ENCODE measurements at regions not wholly inside any gene's neighbourhood (a gene's known extent, or its start where the extent isn't known, plus 50 kb on each side); places are given as distances from the start of the nearest gene placed in this dataset.

GRCh38 chr4:35963974-35964515, 280.3 kb downstream of the ARAP2 start:
- no peaks in the 10 kb centered on the region for H3K27me3 ChIP-seq (replicated peaks; ENCODE audit: control insufficient read depth, insufficient read depth, low read length)
- H3K4me3 ChIP-seq (replicated peaks; ENCODE audit: low read depth, low read length), result no peak overlapping the region
- H3K36me3 ChIP-seq (ENCODE audit: control insufficient read depth, insufficient read depth, low read length), result no peaks in the 10 kb centered on the region
- TF ChIP-seq CTCF (IDR thresholded peaks at IDR 0.05; ENCODE audit: insufficient read depth, low read length, poor library complexity, severe bottlenecking), result no peak
- no peak for DNase-seq (ENCODE audit: extremely low read depth, insufficient read length)

GRCh38 chr4:35965300-35965699, 279.0 kb downstream of the ARAP2 start:
- Histone ChIP-seq H3K36me3 (ENCODE audit: control insufficient read depth, insufficient read depth, low read length) (no peaks in the 10 kb centered on the region), H3K27me3 (replicated peaks; ENCODE audit: control insufficient read depth, insufficient read depth, low read length) (no peaks in the 10 kb centered on the region), H3K4me3 (replicated peaks; ENCODE audit: low read depth, low read length) (no peak overlapping the region)
- DNase-seq (ENCODE audit: extremely low read depth, insufficient read length), result no peak
- no peak for TF ChIP-seq CTCF (IDR thresholded peaks at IDR 0.05; ENCODE audit: insufficient read depth, low read length, poor library complexity, severe bottlenecking)

- no peak for TF ChIP-seq CTCF (IDR thresholded peaks at IDR 0.05; ENCODE audit: insufficient read depth, low read length, poor library complexity, severe bottlenecking)
- no peaks in the 10 kb centered on the region for H3K36me3 ChIP-seq (ENCODE audit: control insufficient read depth, insufficient read depth, low read length)
- no peaks in the 10 kb centered on the region for H3K27me3 ChIP-seq (replicated peaks; ENCODE audit: control insufficient read depth, insufficient read depth, low read length)
- no peak overlapping the region for H3K4me3 ChIP-seq (replicated peaks; ENCODE audit: low read depth, low read length)
- no peak for DNase-seq (ENCODE audit: extremely low read depth, insufficient read length)
Measured at GRCh38 chr4:35966566-35966965, 277.7 kb downstream of the ARAP2 start.

- Histone ChIP-seq H3K36me3 (ENCODE audit: control insufficient read depth, insufficient read depth, low read length) (no peaks in the 10 kb centered on the region), H3K27me3 (replicated peaks; ENCODE audit: control insufficient read depth, insufficient read depth, low read length) (no peaks in the 10 kb centered on the region), H3K4me3 (replicated peaks; ENCODE audit: low read depth, low read length) (no peak overlapping the region)
- DNase-seq (ENCODE audit: extremely low read depth, insufficient read length), result no peak
- TF ChIP-seq CTCF (IDR thresholded peaks at IDR 0.05; ENCODE audit: insufficient read depth, low read length, poor library complexity, severe bottlenecking), result no peak
Measured at GRCh38 chr4:35970366-35970960, 273.9 kb downstream of the ARAP2 start.

- H3K36me3 ChIP-seq (ENCODE audit: control insufficient read depth, insufficient read depth, low read length), result no peaks in the 10 kb centered on the region
- TF ChIP-seq CTCF (IDR thresholded peaks at IDR 0.05; ENCODE audit: insufficient read depth, low read length, poor library complexity, severe bottlenecking), result no peak
- no peaks in the 10 kb centered on the region for H3K27me3 ChIP-seq (replicated peaks; ENCODE audit: control insufficient read depth, insufficient read depth, low read length)
- DNase-seq (ENCODE audit: extremely low read depth, insufficient read length), result no peak
- H3K4me3 ChIP-seq (replicated peaks; ENCODE audit: low read depth, low read length), result no peak overlapping the region
Measured at GRCh38 chr4:35972814-35973213, 271.5 kb downstream of the ARAP2 start.
